Progenitor cell of endocrine pancreas (in vitro differentiated cells): ENCODE measurements at regions not wholly inside any gene's neighbourhood (a gene's known extent, or its start where the extent isn't known, plus 50 kb on each side); places are given as distances from the start of the nearest gene placed in this dataset.

Experiments used
- DNase-seq: peaks from one replicate; pipeline ENCODE4 v3.0.0; 2021; ENCODE audit warnings: low spot score; ENCODE audit not compliant: unreplicated experiment
- H3K27ac Mint-ChIP-seq: 2 replicates; pipeline ENCODE4 v1.8.0; 2021; ENCODE audit warnings: mild to moderate bottlenecking, moderate library complexity, mixed read lengths
- H3K27me3 Mint-ChIP-seq: 2 replicates; pipeline ENCODE4 v1.8.0; 2021; ENCODE audit warnings: mixed read lengths
- H3K36me3 Mint-ChIP-seq: 2 replicates; pipeline ENCODE4 v1.8.0; 2022; ENCODE audit warnings: mixed read lengths; ENCODE audit not compliant: insufficient read depth
- H3K4me1 Mint-ChIP-seq: 2 replicates; pipeline ENCODE4 v1.8.0; 2021; ENCODE audit warnings: low read depth, mixed read lengths
- H3K4me3 Mint-ChIP-seq: 2 replicates; pipeline ENCODE4 v1.8.0; 2021; ENCODE audit warnings: low read depth, mild to moderate bottlenecking, moderate library complexity, mixed read lengths
- H3K9me3 Mint-ChIP-seq: 2 replicates; pipeline ENCODE4 v1.8.0; 2021; ENCODE audit warnings: low read depth, mixed read lengths
- TF ChIP-seq, protein P1 (sequence below): fragments of 200-600 bp; sonication (generic); IDR thresholded peaks from one replicate; pipeline ENCODE4 v1.5.0; 2021; ENCODE audit warnings: antibody characterized with exemption, mild to moderate bottlenecking; ENCODE audit not compliant: unreplicated experiment

DNA sequence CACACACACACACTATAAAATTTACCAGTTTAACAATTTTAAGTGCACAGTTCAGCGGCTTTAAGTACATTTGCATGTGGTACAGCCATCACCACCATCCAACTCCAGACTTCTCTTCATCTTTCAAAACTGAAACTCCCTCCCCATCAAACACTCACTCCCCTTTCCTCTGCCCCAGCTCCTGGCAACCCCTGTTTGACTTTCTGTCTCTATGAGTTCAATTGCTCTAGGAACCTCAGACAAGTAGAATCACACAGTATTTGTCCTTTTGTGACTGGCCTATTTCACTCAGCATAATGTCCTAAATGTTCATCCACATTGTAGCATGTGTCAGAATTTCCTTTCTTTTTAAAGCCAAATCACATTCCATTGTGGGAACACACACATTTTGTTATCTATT is 302.8 kb upstream of the FOXQ1 start:
- no peak for DNase-seq
- Mint-ChIP-seq H3K9me3 (peaks cover 10% of the 10 kb centered on the region), H3K4me1 (peaks cover 4% of the 10 kb centered on the region), H3K27ac (no peak overlapping the region), H3K4me3 (no peak overlapping the region), H3K27me3 (no peaks in the 10 kb centered on the region), H3K36me3 (no peaks in the 10 kb centered on the region)
- TF ChIP-seq, protein P1, sequence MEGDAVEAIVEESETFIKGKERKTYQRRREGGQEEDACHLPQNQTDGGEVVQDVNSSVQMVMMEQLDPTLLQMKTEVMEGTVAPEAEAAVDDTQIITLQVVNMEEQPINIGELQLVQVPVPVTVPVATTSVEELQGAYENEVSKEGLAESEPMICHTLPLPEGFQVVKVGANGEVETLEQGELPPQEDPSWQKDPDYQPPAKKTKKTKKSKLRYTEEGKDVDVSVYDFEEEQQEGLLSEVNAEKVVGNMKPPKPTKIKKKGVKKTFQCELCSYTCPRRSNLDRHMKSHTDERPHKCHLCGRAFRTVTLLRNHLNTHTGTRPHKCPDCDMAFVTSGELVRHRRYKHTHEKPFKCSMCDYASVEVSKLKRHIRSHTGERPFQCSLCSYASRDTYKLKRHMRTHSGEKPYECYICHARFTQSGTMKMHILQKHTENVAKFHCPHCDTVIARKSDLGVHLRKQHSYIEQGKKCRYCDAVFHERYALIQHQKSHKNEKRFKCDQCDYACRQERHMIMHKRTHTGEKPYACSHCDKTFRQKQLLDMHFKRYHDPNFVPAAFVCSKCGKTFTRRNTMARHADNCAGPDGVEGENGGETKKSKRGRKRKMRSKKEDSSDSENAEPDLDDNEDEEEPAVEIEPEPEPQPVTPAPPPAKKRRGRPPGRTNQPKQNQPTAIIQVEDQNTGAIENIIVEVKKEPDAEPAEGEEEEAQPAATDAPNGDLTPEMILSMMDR = no peak

DNA sequence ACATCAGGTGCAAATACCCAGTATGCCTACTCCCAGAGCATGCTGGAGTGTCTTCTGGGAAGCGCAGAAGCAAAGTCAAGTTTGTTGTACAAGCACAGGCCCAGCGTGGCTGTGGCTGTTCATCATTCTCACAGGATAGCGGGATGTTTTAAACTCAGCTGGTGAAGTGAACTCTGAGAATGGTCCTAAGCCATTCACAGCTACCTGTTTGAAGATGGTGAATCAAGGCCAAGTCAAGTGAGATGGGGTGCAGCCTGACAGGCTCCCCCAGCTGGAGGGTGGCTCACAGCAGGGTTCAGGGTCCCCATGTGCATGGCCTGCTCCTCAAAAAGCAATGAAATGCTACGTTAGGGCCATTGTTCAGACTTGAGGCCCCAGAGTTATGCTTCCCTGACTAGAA is 304.7 kb upstream of the FOXQ1 start:
- Mint-ChIP-seq H3K27ac (no peak overlapping the region), H3K27me3 (no peaks in the 10 kb centered on the region), H3K36me3 (no peaks in the 10 kb centered on the region), H3K4me1 (peaks cover 4% of the 10 kb centered on the region), H3K4me3 (no peak overlapping the region), H3K9me3 (peaks cover 8% of the 10 kb centered on the region)
- DNase-seq = no peak
- TF ChIP-seq, protein P1 = no peak

DNA sequence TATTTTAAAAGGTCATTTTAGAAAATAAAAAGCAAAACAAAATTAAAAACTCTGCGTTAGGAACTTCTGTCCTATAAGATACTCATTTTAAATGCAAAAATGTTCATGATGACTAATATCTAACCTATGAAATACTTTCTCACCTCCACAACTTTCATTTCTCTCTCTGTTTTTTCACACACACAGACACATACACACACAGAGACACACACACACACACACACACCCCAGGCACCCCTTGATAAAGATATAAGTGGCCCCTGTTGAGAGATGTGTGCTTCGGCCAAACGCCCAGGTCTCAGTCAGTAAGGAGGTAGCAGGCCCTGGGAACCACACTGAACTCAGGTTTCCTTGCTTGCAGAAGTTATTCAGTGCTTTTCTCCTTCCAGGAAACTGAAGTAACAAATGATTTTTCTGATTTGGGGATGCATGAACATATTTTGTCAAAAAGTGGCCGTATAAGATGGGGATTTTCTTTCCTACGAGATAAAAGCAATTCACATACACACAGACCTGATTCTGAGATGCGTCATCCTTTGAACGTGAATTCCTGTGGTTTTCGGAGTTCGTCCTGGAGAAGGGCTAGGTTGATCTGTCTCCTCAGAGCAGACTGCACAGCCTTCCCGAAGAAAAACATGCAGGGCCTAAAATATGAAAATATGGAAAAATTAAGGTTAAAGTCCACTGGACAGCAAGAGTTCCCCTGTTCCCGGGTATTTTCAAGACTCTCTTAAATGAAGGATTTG is 306.8 kb upstream of the FOXQ1 start:
- Mint-ChIP-seq H3K9me3 (peaks cover 8% of the 10 kb centered on the region), H3K27ac (no peak overlapping the region), H3K27me3 (peaks cover 4% of the 10 kb centered on the region), H3K36me3 (no peaks in the 10 kb centered on the region), H3K4me3 (no peak overlapping the region), H3K4me1 (peaks cover 4% of the 10 kb centered on the region)
- TF ChIP-seq, protein P1 = no peak
- DNase-seq = no peak

DNA sequence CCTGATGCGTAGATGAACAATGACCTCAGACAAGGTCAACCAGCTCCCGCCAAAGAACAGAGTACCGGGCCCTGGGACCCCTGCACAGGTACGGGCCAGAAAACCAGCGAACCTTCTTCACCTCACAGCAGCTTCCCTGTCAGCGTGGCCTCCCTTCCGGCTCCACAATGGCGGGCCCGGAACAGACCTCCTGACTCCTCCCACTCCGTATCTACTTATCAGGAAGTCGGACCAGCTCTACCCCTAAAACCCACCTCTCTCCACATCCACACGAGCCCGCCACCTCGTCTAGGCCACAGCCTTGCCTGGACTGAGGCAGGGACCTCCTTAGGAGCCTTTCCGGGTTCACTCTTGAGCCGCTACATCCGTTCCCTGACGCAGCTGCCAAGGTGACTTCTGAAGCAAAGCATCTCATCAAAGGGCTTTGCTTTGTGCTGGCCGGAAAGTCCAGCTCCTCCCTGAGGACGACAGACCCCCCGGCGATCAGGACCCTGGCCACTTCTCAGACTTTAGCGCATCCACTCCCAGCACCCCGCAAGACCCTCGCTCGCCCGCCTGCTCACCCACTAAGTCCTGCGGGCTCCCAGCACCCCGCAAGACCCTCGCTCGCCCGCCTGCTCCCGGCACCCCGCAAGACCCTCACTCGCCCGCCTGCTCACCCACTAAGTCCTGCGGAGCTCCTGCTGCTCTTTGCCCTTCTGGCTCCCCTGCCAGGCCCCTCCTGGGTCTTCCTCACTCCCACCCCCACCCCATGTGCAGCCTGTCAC is 308.3 kb upstream of the FOXQ1 start:
- TF ChIP-seq, protein P1 = no peak
- DNase-seq = no peak
- Mint-ChIP-seq H3K27ac (no peak overlapping the region), H3K27me3 (peaks cover 4% of the 10 kb centered on the region), H3K4me1 (no peaks in the 10 kb centered on the region), H3K36me3 (no peaks in the 10 kb centered on the region), H3K4me3 (no peak overlapping the region), H3K9me3 (peaks cover 3% of the 10 kb centered on the region)

DNA sequence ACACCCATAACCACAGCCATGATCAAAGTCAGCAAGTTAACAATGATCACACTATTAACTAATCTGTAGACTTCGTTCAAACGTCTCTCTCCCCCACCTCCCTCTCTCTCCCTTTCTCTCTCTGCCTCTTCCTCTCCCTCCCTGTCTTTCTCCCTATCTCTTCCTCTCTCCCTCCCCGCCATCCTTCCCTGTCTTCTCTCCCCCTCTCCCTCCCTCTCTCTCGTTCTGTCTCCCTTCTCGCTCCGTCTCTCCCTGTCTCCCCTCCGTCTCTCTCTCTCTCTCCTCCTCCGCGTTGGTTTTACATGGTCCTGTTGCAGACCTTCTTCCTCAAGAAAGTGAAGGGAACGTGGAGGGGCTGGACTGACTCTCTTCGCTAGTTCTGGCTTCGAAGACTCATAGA is 308.9 kb upstream of the FOXQ1 start:
- no peaks in the 10 kb centered on the region for H3K4me1 Mint-ChIP-seq
- H3K27ac Mint-ChIP-seq = no peak overlapping the region

More for the DNA sequence above, 308.9 kb upstream of the FOXQ1 start:
- no peak for DNase-seq
- Mint-ChIP-seq H3K4me3 (no peak overlapping the region), H3K27me3 (peaks cover 5% of the 10 kb centered on the region), H3K9me3 (peaks cover 3% of the 10 kb centered on the region), H3K36me3 (no peaks in the 10 kb centered on the region)
- TF ChIP-seq, protein P1 = no peak
